ENCODE measurements at regions not wholly inside any gene's neighbourhood (a gene's known extent, or its start where the extent isn't known, plus 50 kb on each side); places are given as distances from the start of the nearest gene placed in this dataset.

DNA sequence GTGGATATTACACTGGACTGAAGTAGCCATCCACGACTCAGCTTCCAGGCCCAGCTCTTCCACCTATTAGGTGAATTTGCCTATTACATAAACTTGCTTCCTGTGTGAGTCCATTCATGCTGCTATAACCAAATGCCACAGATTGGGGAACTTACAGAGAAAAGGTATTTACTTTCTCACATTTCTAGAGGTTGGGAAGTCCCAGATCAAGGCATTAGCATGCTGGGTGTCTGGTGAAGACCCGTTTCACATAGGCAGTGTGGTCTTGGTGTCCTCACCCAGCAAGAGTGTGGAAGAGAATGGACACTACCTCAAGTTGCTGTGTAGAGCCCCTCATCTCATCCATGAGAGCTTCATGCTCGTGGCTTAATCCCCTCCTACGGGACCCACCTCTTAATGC lies 282.6 kb downstream of the IRX1 start:
- DNase-seq (ENCODE audit: extremely low spot score in 2 of 2), result no peak
- Histone ChIP-seq H3K4me1 (no peaks in the 10 kb centered on the region), H3K27me3 (no peaks in the 10 kb centered on the region), H3K27ac (no peak overlapping the region), H3K9me3 (no peaks in the 10 kb centered on the region), H3K4me3 (no peak overlapping the region), H3K36me3 (no peaks in the 10 kb centered on the region)
- intact Hi-C loops (cut with DNase I), result no loop called here
- TF ChIP-seq, protein P1, sequence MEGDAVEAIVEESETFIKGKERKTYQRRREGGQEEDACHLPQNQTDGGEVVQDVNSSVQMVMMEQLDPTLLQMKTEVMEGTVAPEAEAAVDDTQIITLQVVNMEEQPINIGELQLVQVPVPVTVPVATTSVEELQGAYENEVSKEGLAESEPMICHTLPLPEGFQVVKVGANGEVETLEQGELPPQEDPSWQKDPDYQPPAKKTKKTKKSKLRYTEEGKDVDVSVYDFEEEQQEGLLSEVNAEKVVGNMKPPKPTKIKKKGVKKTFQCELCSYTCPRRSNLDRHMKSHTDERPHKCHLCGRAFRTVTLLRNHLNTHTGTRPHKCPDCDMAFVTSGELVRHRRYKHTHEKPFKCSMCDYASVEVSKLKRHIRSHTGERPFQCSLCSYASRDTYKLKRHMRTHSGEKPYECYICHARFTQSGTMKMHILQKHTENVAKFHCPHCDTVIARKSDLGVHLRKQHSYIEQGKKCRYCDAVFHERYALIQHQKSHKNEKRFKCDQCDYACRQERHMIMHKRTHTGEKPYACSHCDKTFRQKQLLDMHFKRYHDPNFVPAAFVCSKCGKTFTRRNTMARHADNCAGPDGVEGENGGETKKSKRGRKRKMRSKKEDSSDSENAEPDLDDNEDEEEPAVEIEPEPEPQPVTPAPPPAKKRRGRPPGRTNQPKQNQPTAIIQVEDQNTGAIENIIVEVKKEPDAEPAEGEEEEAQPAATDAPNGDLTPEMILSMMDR (IDR thresholded peaks at IDR 0.05), result no peak
- no peak for TF ChIP-seq POLR2AphosphoS5 (IDR thresholded peaks at IDR 0.05; ENCODE audit: insufficient read depth in 1 of 2, low read depth in 1 of 2)
- TF ChIP-seq POLR2A (IDR thresholded peaks at IDR 0.05), result no peak

DNA sequence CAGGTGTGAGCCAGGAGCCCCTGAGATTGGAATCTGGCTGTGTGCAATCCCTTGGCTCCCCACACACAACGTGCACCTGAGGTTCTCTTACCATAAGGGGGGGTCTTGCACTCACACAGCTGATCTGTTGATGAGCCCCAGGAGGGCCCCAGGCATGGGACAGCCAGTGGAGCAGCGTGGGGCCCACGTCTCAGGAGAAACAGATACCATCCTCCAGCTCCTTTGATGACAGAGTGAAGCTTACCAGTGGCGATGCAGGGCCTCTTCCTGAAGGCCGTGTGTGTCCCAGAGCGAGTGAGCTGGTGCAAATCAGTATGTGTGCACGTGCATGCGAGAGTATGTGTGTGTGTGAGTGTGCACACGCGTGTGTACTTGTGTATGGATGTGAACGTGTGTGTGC lies 287.4 kb downstream of the IRX1 start:
- TF ChIP-seq, protein P1 (IDR thresholded peaks at IDR 0.05), result no peak
- TF ChIP-seq POLR2AphosphoS5 (IDR thresholded peaks at IDR 0.05; ENCODE audit: insufficient read depth in 1 of 2, low read depth in 1 of 2) (no peak), POLR2A (IDR thresholded peaks at IDR 0.05) (no peak)
- Histone ChIP-seq H3K27me3 (no peaks in the 10 kb centered on the region), H3K4me1 (no peaks in the 10 kb centered on the region), H3K27ac (no peak overlapping the region), H3K36me3 (no peaks in the 10 kb centered on the region), H3K9me3 (no peaks in the 10 kb centered on the region), H3K4me3 (no peak overlapping the region)
- intact Hi-C loops (cut with DNase I), result no loop called here
- no peak for DNase-seq (ENCODE audit: extremely low spot score in 2 of 2)

DNA sequence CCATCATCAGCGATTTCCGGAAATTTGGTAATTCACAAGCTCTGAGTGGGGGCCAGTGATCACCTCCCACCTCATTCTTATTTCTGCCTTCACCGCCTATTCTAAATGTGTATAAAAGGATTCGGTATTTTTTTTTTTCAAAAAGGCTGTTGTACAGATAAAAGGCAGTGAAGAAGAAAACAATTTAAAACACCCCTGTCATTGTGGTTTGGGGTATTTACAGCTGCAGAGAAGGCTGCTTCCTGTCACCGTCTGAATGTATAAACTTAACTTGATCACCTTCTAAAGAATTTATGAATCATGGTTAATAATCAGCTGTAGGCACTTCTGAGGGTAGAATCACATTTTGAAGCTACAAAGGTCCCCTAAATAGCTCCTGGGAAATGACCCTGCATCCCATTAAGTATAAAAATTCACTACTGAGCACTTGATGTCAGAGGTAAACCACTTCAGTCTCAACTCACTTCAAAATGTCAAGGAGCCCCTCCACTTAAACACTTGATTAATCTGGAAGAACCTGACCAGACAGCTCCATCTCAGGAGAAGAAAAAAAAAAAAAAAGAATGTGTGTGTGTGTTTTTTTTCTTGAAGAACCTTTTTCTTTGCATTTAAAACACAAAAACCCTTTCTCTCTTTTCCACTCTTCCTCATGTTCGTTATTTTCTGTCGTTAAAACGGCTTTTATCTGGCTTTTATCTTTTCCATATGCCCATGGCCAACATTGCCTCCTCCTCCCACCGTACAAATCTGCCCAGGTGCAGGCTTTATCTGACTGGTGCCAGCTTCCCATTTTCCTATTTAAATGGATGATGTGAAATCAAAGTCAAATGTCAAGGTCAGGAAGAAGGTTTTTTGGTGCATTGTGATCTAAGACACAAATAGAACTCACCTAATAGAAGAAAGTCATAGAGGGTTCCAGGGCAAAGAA lies 291.2 kb downstream of the IRX1 start:
- DNase-seq (ENCODE audit: extremely low spot score in 2 of 2), result no peak
- H3K36me3 ChIP-seq, result no peaks in the 10 kb centered on the region
- H3K4me1 ChIP-seq, result no peaks in the 10 kb centered on the region
- no peaks in the 10 kb centered on the region for H3K27me3 ChIP-seq
- intact Hi-C loops (cut with DNase I), result no loop called here
- no peak overlapping the region for H3K4me3 ChIP-seq
- TF ChIP-seq, protein P1 (IDR thresholded peaks at IDR 0.05), result no peak
- TF ChIP-seq POLR2AphosphoS5 (IDR thresholded peaks at IDR 0.05; ENCODE audit: insufficient read depth in 1 of 2, low read depth in 1 of 2) (no peak), POLR2A (IDR thresholded peaks at IDR 0.05) (no peak)
- H3K27ac ChIP-seq, result no peak overlapping the region
- H3K9me3 ChIP-seq, result no peaks in the 10 kb centered on the region

DNA sequence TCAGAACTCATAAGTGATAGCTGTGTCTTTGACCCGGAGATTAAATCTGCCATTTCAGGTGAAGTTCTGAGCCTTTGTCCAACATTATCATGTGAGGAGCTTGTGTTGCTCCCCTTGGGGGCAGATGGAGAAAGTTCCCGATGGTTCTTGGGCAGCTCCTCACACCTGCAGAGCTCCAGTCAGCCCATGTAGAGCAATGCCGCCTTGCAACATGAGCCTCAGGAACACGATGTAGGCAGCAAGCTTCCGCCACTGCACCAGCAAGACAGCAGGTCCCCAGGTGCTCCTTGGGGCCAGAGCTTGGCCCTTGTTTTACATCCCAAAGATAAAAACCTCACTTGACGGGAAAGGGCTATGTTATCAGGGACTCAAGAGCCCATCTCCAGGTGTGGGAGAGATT lies 292.7 kb downstream of the IRX1 start:
- no peaks in the 10 kb centered on the region for H3K27me3 ChIP-seq
- H3K9me3 ChIP-seq, result no peaks in the 10 kb centered on the region
- H3K36me3 ChIP-seq, result no peaks in the 10 kb centered on the region
- intact Hi-C loops (cut with DNase I), result no loop called here
- DNase-seq (ENCODE audit: extremely low spot score in 2 of 2), result no peak
- no peaks in the 10 kb centered on the region for H3K4me1 ChIP-seq
- H3K4me3 ChIP-seq, result no peak overlapping the region
- H3K27ac ChIP-seq, result no peak overlapping the region
- TF ChIP-seq POLR2A (IDR thresholded peaks at IDR 0.05) (no peak), POLR2AphosphoS5 (IDR thresholded peaks at IDR 0.05; ENCODE audit: insufficient read depth in 1 of 2, low read depth in 1 of 2) (no peak)
- TF ChIP-seq, protein P1 (IDR thresholded peaks at IDR 0.05), result no peak
